A549 (cell line): ENCODE measurements at regions not wholly inside any gene's neighbourhood (a gene's known extent, or its start where the extent isn't known, plus 50 kb on each side); places are given as distances from the start of the nearest gene placed in this dataset.

ENCODE experiments used
- ATAC-seq, 2 experiments: fragments of 200-7000 bp in 1 of 2; fragments of >200 bp in 1 of 2; cut with Nextera tagmentation in 1 of 2; cut with Tn5 transposase in 1 of 2; 3 replicates each; pipeline versions ENCODE4 v1.8.0 to v1.9.1; 2018 to 2020; ENCODE audit warnings: mild to moderate bottlenecking in 1 of 2, moderate library complexity in 1 of 2
- CTCF ChIA-PET: fragments of 300-600 bp; sonication (Branson Sonifier 250); formaldehyde crosslinking; extraction: SDS; loops from one replicate; lab custom pipeline; 2021; ENCODE audit warnings: antibody characterized with exemption, inconsistent platforms; lab: Yijun Ruan, JAX
- POLR2A ChIA-PET: fragments of 350-600 bp; formaldehyde crosslinking; extraction: SDS; loops from one replicate; lab custom pipeline; 2021; ENCODE audit warnings: antibody characterized with exemption, inconsistent platforms; lab: Yijun Ruan, JAX
- DNase-seq, 2 experiments: peaks; one replicate each; pipeline versions ENCODE4 v3.0.0 to v3.0.0-alpha.2; 2011 to 2016; ENCODE audit warnings: low read depth in 1 of 2, low spot score in 1 of 2
- FAIRE-seq: peaks from 2 replicates; lab custom pipeline; 2011; peaks lifted over from hg19 to GRCh38; lab: Jason Lieb, UNC
- H3K27ac ChIP-seq, 2 experiments: fragments of >200 bp; sonication (Bioruptor Twin); formaldehyde crosslinking; 3 replicates each; pipeline ENCODE4 v1.5.1; 2016 to 2017
- H3K4me1 ChIP-seq: fragments of >200 bp; sonication (Bioruptor Twin); formaldehyde crosslinking; 3 replicates; pipeline ENCODE4 v1.6.1; 2016
- H3K4me2 ChIP-seq: fragments of >200 bp; sonication (Bioruptor Twin); formaldehyde crosslinking; 3 replicates; pipeline ENCODE4 v1.6.1; 2016
- H3K4me3 ChIP-seq: fragments of >200 bp; sonication (Bioruptor Twin); formaldehyde crosslinking; 3 replicates; pipeline ENCODE4 v1.5.1; 2016
- H3K9me3 ChIP-seq: fragments of >200 bp; sonication (Bioruptor Twin); formaldehyde crosslinking; 3 replicates; pipeline ENCODE4 v1.6.1; 2016
- ATOH8 ChIP-seq: fragments of 250-450 bp; sonication (Bioruptor Pico); IDR thresholded peaks from 2 replicates; pipeline ENCODE4 v1.5.0; 2020; ENCODE audit warnings: low read depth, mild to moderate bottlenecking, moderate library complexity
- BCL3 ChIP-seq: fragments of >200 bp; sonication (Bioruptor Twin); formaldehyde crosslinking; IDR thresholded peaks from 3 replicates; pipeline ENCODE4 v1.6.1; 2016
- CBX2 ChIP-seq: fragments of 200-600 bp; sonication (generic); IDR thresholded peaks from 2 replicates; pipeline ENCODE4 v1.6.1; 2016; ENCODE audit warnings: low read depth, mild to moderate bottlenecking, borderline replicate concordance
- CEBPB ChIP-seq, 2 experiments: fragments of >200 bp in 1 of 2; sonication (Bioruptor Twin) in 1 of 2; formaldehyde crosslinking in 1 of 2; IDR thresholded peaks; 2 replicates each; pipeline ENCODE4 v1.6.1; 2012 to 2016
- CTCF ChIP-seq: fragments of >200 bp; sonication (Bioruptor Twin); formaldehyde crosslinking; IDR thresholded peaks from 3 replicates; pipeline ENCODE4 v1.5.1; 2016
- EHMT2 ChIP-seq: fragments of 200-600 bp; sonication (generic); IDR thresholded peaks from 2 replicates; pipeline ENCODE4 v1.6.1; 2016; ENCODE audit warnings: antibody characterized with exemption, low read depth, mild to moderate bottlenecking, moderate library complexity
- ELK1 ChIP-seq: fragments of 150-350 bp; IDR thresholded peaks from 2 replicates; pipeline ENCODE4 v1.6.1; 2014; ENCODE audit warnings: low read depth, mild to moderate bottlenecking, low read length
- EP300 ChIP-seq, 2 experiments: fragments of >200 bp; sonication (Bioruptor Twin); formaldehyde crosslinking; IDR thresholded peaks; 2 replicates in 1 of 2; 3 replicates in 1 of 2; pipeline ENCODE4 v1.6.1; 2016 to 2017
- FOSB ChIP-seq: fragments of 250-450 bp; sonication (Bioruptor Pico); IDR thresholded peaks from 2 replicates; pipeline ENCODE4 v1.5.0; 2020; ENCODE audit warnings: mild to moderate bottlenecking, moderate library complexity
- FOSL2 ChIP-seq, 2 experiments: fragments of 450-650 bp in 1 of 2; fragments of >200 bp in 1 of 2; sonication (Bioruptor Twin) in 1 of 2; formaldehyde crosslinking; IDR thresholded peaks; 2 replicates each; pipeline versions ENCODE4 v1.5.0 to v1.6.1; 2016 to 2020; ENCODE audit warnings: mild to moderate bottlenecking in 1 of 2, moderate library complexity in 1 of 2
- FOXS1 ChIP-seq: fragments of 250-450 bp; sonication (Bioruptor Pico); IDR thresholded peaks from 2 replicates; pipeline ENCODE4 v1.5.0; 2020; ENCODE audit warnings: mild to moderate bottlenecking, moderate library complexity
- GATA3 ChIP-seq: IDR thresholded peaks from 2 replicates; pipeline ENCODE4 v1.6.1; 2012; ENCODE audit warnings: borderline replicate concordance
- HMGXB4 ChIP-seq: fragments of 250-450 bp; sonication (Bioruptor Pico); IDR thresholded peaks from 2 replicates; pipeline ENCODE4 v1.5.0; 2021; ENCODE audit warnings: mild to moderate bottlenecking, moderate library complexity, borderline replicate concordance
- HOXA7 ChIP-seq: fragments of 250-450 bp; sonication (Bioruptor Pico); IDR thresholded peaks from 2 replicates; pipeline ENCODE4 v1.5.0; 2020; ENCODE audit warnings: mild to moderate bottlenecking, moderate library complexity
- HOXB13 ChIP-seq: fragments of 250-450 bp; sonication (Bioruptor Pico); IDR thresholded peaks from 2 replicates; pipeline ENCODE4 v1.5.0; 2020; ENCODE audit warnings: low read depth, mild to moderate bottlenecking, moderate library complexity
- HOXB5 ChIP-seq: fragments of 250-450 bp; sonication (Bioruptor Pico); IDR thresholded peaks from 2 replicates; pipeline ENCODE4 v1.5.0; 2020; ENCODE audit warnings: mild to moderate bottlenecking, moderate library complexity
- JUNB ChIP-seq: fragments of >200 bp; sonication (Bioruptor Twin); formaldehyde crosslinking; IDR thresholded peaks from 2 replicates; pipeline ENCODE4 v1.6.1; 2016
- MAFK ChIP-seq: fragments of 450-650 bp; IDR thresholded peaks from 2 replicates; pipeline ENCODE4 v1.6.1; 2014; ENCODE audit not compliant: partially characterized antibody
- RAD21 ChIP-seq, 2 experiments: fragments of >200 bp in 1 of 2; sonication (Bioruptor Twin) in 1 of 2; formaldehyde crosslinking in 1 of 2; IDR thresholded peaks in 1 of 2; conservative IDR thresholded peaks in 1 of 2; 2 replicates in 1 of 2; 3 replicates in 1 of 2; pipeline ENCODE4 v1.6.1; 2012 to 2018; ENCODE audit warnings: inconsistent platforms in 1 of 2
- SREBF2 ChIP-seq: fragments of 450-650 bp; IDR thresholded peaks from 2 replicates; pipeline ENCODE4 v1.6.1; 2014; ENCODE audit warnings: mild to moderate bottlenecking, moderate library complexity
- TFCP2L1 ChIP-seq: fragments of 250-450 bp; sonication (Bioruptor Pico); IDR thresholded peaks from 2 replicates; pipeline ENCODE4 v1.5.0; 2021; ENCODE audit warnings: mild to moderate bottlenecking
- USF2 ChIP-seq: fragments of 450-650 bp; IDR thresholded peaks from 2 replicates; pipeline ENCODE4 v1.6.1; 2014; ENCODE audit warnings: antibody characterized with exemption
- ZSCAN20 ChIP-seq: fragments of 250-450 bp; sonication (Bioruptor Pico); IDR thresholded peaks from 2 replicates; pipeline ENCODE4 v1.8.0; 2022; ENCODE audit warnings: mild to moderate bottlenecking, moderate library complexity
- WGBS: methylation state at CpG from one replicate; pipeline ENCODE4 v1.1.6; 2017; ENCODE audit errors: missing lambda C conversion rate; 5-methylcytosine and 5-hydroxymethylcytosine counted together

GRCh38 chr12:19778172-19778571 is 338.9 kb downstream of the AEBP2 start:
- ChIA-PET CTCF (no interaction called here), POLR2A (no interaction called here)
- DNase-seq, result no peak
- FAIRE-seq, result no peak
- ATAC-seq, result no peak
- Histone ChIP-seq H3K9me3 (no peaks in the 10 kb centered on the region), H3K4me1 (peaks cover 5% of the 10 kb centered on the region; the same call in 1 of the 3 replicates), H3K4me2 (no peak overlapping the region), H3K4me3 (no peak overlapping the region), H3K27ac (no peak overlapping the region)
- WGBS, result 42% methylated on average over 3 of the region's 3 CpGs
- TF ChIP-seq TFCP2L1 (CRISPR knock-in tag), result no peak
- TF ChIP-seq BCL3, result no peak
- TF ChIP-seq SREBF2, result no peak
- TF ChIP-seq FOSL2 (IDR thresholded peaks at IDR 0.05), result no peak
- TF ChIP-seq FOSL2 (CRISPR knock-in tag; IDR thresholded peaks at IDR 0.05), result peak; percentile 22; the same call in 1 of the 2 replicates
- no peak for TF ChIP-seq CBX2
- no peak for TF ChIP-seq EHMT2

GRCh38 chr12:19778797-19779196 is 339.5 kb downstream of the AEBP2 start:
- H3K4me1 ChIP-seq, result peaks cover 5% of the 10 kb centered on the region; the same call in 1 of the 3 replicates
- H3K9me3 ChIP-seq, result no peaks in the 10 kb centered on the region
- FAIRE-seq (no peak), ATAC-seq (no peak), DNase-seq (no peak)
- ChIA-PET CTCF (interaction anchor here (1.2 kb wide), 1 partner anchor 13 kb away, joined by 3 read pairs; no protein-coding TSS in a partner anchor), POLR2A (no interaction called here)
- no peak overlapping the region for H3K4me2 ChIP-seq
- no peak overlapping the region for H3K4me3 ChIP-seq
- H3K27ac ChIP-seq, result no peak overlapping the region
- TF ChIP-seq CTCF (no peak), HOXA7 (CRISPR knock-in tag) (no peak), CEBPB (IDR thresholded peaks at IDR 0.05) (no peak), MAFK (no peak), GATA3 (no peak), ATOH8 (CRISPR knock-in tag) (no peak), CBX2 (no peak), HOXB13 (CRISPR knock-in tag) (no peak), JUNB (no peak), FOXS1 (no peak), ELK1 (no peak)
- 90% methylated on average over 2 of the region's 2 CpGs for WGBS

GRCh38 chr12:19779395-19780056 is 340.2 kb downstream of the AEBP2 start:
- DNase-seq (no peak), ATAC-seq (no peak; a peak in 1 of 6 replicates), FAIRE-seq (no peak)
- TF ChIP-seq ZSCAN20 (no peak), EP300 (IDR thresholded peaks at IDR 0.05) (no peak), RAD21 (conservative IDR thresholded peaks at IDR 0.05 in 1 of 2, IDR thresholded peaks at IDR 0.05 in 1 of 2) (no peak), USF2 (no peak), FOSB (CRISPR knock-in tag) (no peak), HOXB5 (no peak), HMGXB4 (CRISPR knock-in tag) (no peak)
- Histone ChIP-seq H3K27ac (no peak overlapping the region), H3K4me3 (no peak overlapping the region), H3K4me2 (no peak overlapping the region), H3K4me1 (peaks cover 5% of the 10 kb centered on the region; the same call in 1 of the 3 replicates), H3K9me3 (no peaks in the 10 kb centered on the region)
- CTCF ChIA-PET, result interaction anchor here (1.2 kb wide), 1 partner anchor 14 kb away, joined by 3 read pairs; no protein-coding TSS in a partner anchor
- WGBS, result 57% methylated on average over 8 of the region's 10 CpGs
- POLR2A ChIA-PET, result no interaction called here
